HEK293T (cell line): ENCODE measurements at regions not wholly inside any gene's neighbourhood (a gene's known extent, or its start where the extent isn't known, plus 50 kb on each side); places are given as distances from the start of the nearest gene placed in this dataset.

Experiments used
- CTCF ChIA-PET: fragments of 350-600 bp; formaldehyde crosslinking; extraction: SDS; loops from one replicate; lab custom pipeline; 2021; ENCODE audit warnings: antibody characterized with exemption, inconsistent platforms; lab: Yijun Ruan, JAX
- POLR2A ChIA-PET: fragments of 350-600 bp; formaldehyde crosslinking; extraction: SDS; loops from one replicate; lab custom pipeline; 2020; ENCODE audit warnings: antibody characterized with exemption, inconsistent platforms; lab: Yijun Ruan, JAX
- DNase-seq: peaks from one replicate; pipeline ENCODE4 v3.0.0; 2012; ENCODE audit warnings: mixed read lengths; ENCODE audit errors: extremely low spot score
- ARNT ChIP-seq: fragments of 450-650 bp; IDR thresholded peaks from 2 replicates; pipeline ENCODE4 v1.6.1; 2017; ENCODE audit warnings: mild to moderate bottlenecking
- BHLHE40 ChIP-seq: fragments of 450-650 bp; IDR thresholded peaks from 2 replicates; pipeline ENCODE4 v1.6.1; 2016; ENCODE audit warnings: mild to moderate bottlenecking, moderate library complexity, borderline replicate concordance
- CTBP1 ChIP-seq: fragments of 450-650 bp; IDR thresholded peaks from 2 replicates; pipeline ENCODE4 v1.6.1; 2016; ENCODE audit warnings: borderline replicate concordance
- ELF4 ChIP-seq: fragments of 450-650 bp; IDR thresholded peaks from 2 replicates; pipeline ENCODE4 v1.6.1; 2017; ENCODE audit warnings: antibody characterized with exemption
- FOXA1 ChIP-seq: fragments of 450-650 bp; IDR thresholded peaks from 2 replicates; pipeline ENCODE4 v1.6.1; 2016; ENCODE audit warnings: mild to moderate bottlenecking
- FOXK2 ChIP-seq: fragments of 450-650 bp; IDR thresholded peaks from 2 replicates; pipeline ENCODE4 v1.6.1; 2016; ENCODE audit warnings: mild to moderate bottlenecking
- FOXM1 ChIP-seq: fragments of 450-650 bp; IDR thresholded peaks from 2 replicates; pipeline ENCODE4 v1.6.1; 2017; ENCODE audit warnings: mild to moderate bottlenecking, borderline replicate concordance
- HDGF ChIP-seq: fragments of 450-650 bp; IDR thresholded peaks from 2 replicates; pipeline ENCODE4 v1.6.1; 2017; ENCODE audit warnings: antibody characterized with exemption, borderline replicate concordance
- L3MBTL2 ChIP-seq: fragments of 450-650 bp; conservative IDR thresholded peaks from 2 replicates; pipeline ENCODE4 v1.6.1; 2016; ENCODE audit warnings: mild to moderate bottlenecking
- LEF1 ChIP-seq: fragments of 450-650 bp; IDR thresholded peaks from 2 replicates; pipeline ENCODE4 v1.6.1; 2017; ENCODE audit warnings: mild to moderate bottlenecking, borderline replicate concordance
- NFRKB ChIP-seq: fragments of 450-650 bp; IDR thresholded peaks from 2 replicates; pipeline ENCODE4 v1.6.1; 2016; ENCODE audit warnings: mild to moderate bottlenecking, moderate library complexity
- SP1 ChIP-seq: fragments of 450-650 bp; IDR thresholded peaks from 2 replicates; pipeline ENCODE4 v1.6.1; 2017
- SUZ12 ChIP-seq: fragments of 450-650 bp; IDR thresholded peaks from 2 replicates; pipeline ENCODE4 v1.6.1; 2016; ENCODE audit warnings: mild to moderate bottlenecking
- TARDBP ChIP-seq: fragments of 450-650 bp; IDR thresholded peaks from 2 replicates; pipeline ENCODE4 v1.6.1; 2016
- ZNF384 ChIP-seq: fragments of 450-650 bp; IDR thresholded peaks from 2 replicates; pipeline ENCODE4 v1.6.1; 2016
- TF ChIP-seq, protein P1 (sequence below): fragments of 450-650 bp; IDR thresholded peaks from 2 replicates; pipeline ENCODE4 v1.6.1; 2016

DNA sequence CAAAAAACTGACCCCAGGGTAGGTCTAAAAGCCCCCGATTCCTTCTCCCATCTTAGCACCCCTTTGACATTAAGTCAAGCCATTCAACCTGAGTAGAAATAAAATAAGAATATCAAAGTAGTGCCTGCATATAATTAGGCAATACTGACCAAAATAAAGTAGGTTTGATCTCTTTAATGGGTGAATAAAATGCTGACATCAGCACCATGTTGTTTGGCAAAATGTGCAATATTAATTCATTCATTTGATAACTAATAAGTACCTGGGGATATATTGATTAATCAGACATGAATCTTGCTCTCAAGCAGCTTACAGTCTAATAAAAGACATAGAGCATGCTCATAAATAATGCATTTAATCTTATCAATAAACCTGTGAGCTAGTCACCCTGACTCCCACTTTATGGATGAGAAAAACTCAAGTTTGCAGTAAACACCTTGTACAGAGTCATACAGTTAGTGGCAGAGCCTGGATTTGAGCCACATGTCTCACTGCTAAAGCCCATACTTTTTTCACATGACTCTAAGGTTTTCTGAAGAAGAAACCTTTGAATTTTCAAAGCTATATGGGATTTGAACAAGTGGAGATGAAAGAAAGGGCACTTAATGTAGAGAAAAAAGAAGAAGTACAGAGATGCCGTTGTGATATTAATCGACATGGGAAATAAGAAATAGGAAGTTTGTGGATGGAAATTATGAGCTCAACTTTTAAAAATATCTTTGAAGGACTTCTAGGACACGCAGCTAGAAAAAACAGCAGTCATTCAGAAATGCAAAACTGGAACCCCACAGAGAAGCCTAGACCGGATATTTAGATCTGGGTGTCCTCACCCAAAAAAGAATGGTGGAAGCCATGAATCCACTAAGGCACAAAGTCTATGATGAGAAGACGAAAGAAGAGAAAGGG lies 183.9 kb downstream of the TOMM20 start:
- no peak for TF ChIP-seq ARNT
- no peak for TF ChIP-seq ZNF384
- TF ChIP-seq BHLHE40 = no peak
- TF ChIP-seq ELF4 = no peak
- TF ChIP-seq FOXK2 = no peak
- no peak for TF ChIP-seq SUZ12
- TF ChIP-seq FOXM1 = no peak
- TF ChIP-seq, protein P1, sequence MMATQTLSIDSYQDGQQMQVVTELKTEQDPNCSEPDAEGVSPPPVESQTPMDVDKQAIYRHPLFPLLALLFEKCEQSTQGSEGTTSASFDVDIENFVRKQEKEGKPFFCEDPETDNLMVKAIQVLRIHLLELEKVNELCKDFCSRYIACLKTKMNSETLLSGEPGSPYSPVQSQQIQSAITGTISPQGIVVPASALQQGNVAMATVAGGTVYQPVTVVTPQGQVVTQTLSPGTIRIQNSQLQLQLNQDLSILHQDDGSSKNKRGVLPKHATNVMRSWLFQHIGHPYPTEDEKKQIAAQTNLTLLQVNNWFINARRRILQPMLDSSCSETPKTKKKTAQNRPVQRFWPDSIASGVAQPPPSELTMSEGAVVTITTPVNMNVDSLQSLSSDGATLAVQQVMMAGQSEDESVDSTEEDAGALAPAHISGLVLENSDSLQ = no peak
- no peak for TF ChIP-seq FOXA1
- no peak for TF ChIP-seq CTBP1
- no peak for TF ChIP-seq SP1
- no peak for TF ChIP-seq NFRKB
- no peak for TF ChIP-seq TARDBP
- no peak for TF ChIP-seq LEF1
- no peak for TF ChIP-seq HDGF
- TF ChIP-seq L3MBTL2 = no peak
- no peak for DNase-seq
- POLR2A ChIA-PET = no interaction called here
- CTCF ChIA-PET = no interaction called here

DNA sequence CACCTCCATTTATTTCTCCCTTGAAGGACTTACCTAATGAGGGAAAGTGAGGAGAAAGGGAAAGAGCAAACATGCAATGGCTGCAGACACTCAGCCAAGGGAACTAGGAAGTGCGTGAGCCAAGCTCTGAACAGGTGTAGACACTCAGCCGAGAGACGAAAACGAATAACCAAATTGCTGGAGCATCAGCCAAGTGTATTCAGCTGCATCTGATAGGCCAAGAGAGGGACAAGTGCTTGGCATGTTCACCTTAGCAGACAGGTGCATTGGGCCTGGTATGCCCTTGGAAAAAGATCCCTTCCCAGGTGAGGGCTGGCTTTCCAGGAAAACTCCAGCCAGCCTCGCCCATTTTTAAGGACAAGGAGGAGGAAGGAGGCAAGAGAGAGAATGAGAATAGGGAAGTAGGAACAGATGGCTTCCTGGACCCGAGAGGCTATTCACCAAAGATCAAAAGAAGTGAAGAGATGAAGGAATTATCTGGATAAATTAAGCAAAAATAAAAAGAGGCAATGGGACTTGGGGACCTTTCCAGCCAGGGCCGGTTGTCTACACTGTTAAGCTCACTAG lies 184.7 kb downstream of the TOMM20 start:
- CTCF ChIA-PET = no interaction called here
- no peak for TF ChIP-seq SUZ12
- no peak for TF ChIP-seq CTBP1
- no peak for TF ChIP-seq FOXM1
- no peak for TF ChIP-seq FOXA1
- no peak for TF ChIP-seq FOXK2
- TF ChIP-seq SP1 = no peak
- TF ChIP-seq ZNF384 = no peak
- TF ChIP-seq TARDBP = no peak
- no peak for TF ChIP-seq HDGF
- no peak for TF ChIP-seq LEF1
- TF ChIP-seq NFRKB = no peak
- no peak for TF ChIP-seq L3MBTL2
- no peak for TF ChIP-seq ELF4
- TF ChIP-seq, protein P1 = no peak
- no peak for TF ChIP-seq BHLHE40
- no peak for TF ChIP-seq ARNT
- no peak for DNase-seq
- POLR2A ChIA-PET = interaction anchor here (0.7 kb wide), 1 partner anchor 33 kb away, joined by 3 read pairs; no protein-coding TSS in a partner anchor

- ChIA-PET POLR2A (interaction anchor here (0.7 kb wide), 1 partner anchor 34 kb away, joined by 3 read pairs; no protein-coding TSS in a partner anchor), CTCF (no interaction called here)
- TF ChIP-seq SUZ12 = no peak
- TF ChIP-seq, protein P1 = peak; percentile 54; the same call in 1 of the 2 replicates
- DNase-seq = no peak
Measured at GRCh38 chr1:234942879-234943506, 185.6 kb downstream of the TOMM20 start.

DNA sequence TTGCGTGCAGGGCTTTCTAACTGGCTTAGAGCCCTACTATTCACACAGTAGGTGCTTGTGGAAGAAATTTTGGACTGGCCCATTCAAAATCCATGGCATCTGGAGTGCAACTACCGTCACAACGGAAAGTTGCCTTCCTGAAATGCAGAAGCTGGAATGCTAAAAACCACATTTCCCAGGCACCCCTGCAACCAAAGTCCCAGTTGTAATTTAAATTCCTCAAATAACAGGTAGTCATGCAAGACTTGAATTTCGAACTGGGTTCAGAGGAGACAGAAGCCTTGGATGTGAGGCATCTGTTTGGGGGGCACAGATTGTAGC lies 186.7 kb downstream of the TOMM20 start:
- TF ChIP-seq BHLHE40 (no peak), FOXA1 (no peak), TARDBP (no peak), HDGF (no peak), CTBP1 (no peak), ELF4 (no peak), FOXM1 (no peak), FOXK2 (no peak), SP1 (no peak), L3MBTL2 (no peak), LEF1 (no peak), SUZ12 (no peak)
- TF ChIP-seq, protein P1 = no peak
- no peak for DNase-seq
- ChIA-PET CTCF (no interaction called here), POLR2A (no interaction called here)

GRCh38 chr1:234941321-234942011 lies 187.2 kb downstream of the TOMM20 start:
- POLR2A ChIA-PET = no interaction called here
- CTCF ChIA-PET = no interaction called here
- TF ChIP-seq HDGF (no peak), CTBP1 (no peak), FOXM1 (no peak), ZNF384 (no peak), NFRKB (no peak), ELF4 (no peak), LEF1 (no peak), TARDBP (no peak), FOXK2 (no peak)

More at GRCh38 chr1:234941321-234942011, 187.2 kb downstream of the TOMM20 start:
- DNase-seq = no peak
